Lung (tissue), 11 donors: ENCODE measurements at regions not wholly inside any gene's neighbourhood (a gene's known extent, or its start where the extent isn't known, plus 50 kb on each side); places are given as distances from the start of the nearest gene placed in this dataset.

Source experiments
- ATAC-seq: fragments of 200-7000 bp; cut with Tn5 transposase; one replicate; pipeline ENCODE4 v1.9.1; 2020; ENCODE audit warnings: moderate number of reproducible peaks; ENCODE audit not compliant: insufficient read depth, low FRiP score
- DNase-seq, 3 donors: peaks; one replicate each; pipeline ENCODE4 v3.0.0-alpha.2; 2013 to 2017
- H3K27ac ChIP-seq, 2 donors: one replicate each; pipeline ENCODE4 v1.5.1; 2013; ENCODE audit warnings: mild to moderate bottlenecking in 2 of 2, moderate library complexity in 2 of 2, control low read depth in 1 of 2, inconsistent platforms in 1 of 2, low read depth in 1 of 2, low read length in 1 of 2
- H3K27me3 ChIP-seq, 3 donors: one replicate each; pipeline ENCODE4 v1.5.1; 2013; ENCODE audit warnings: low read length in 2 of 3; ENCODE audit not compliant: control insufficient read depth in 3 of 3, insufficient read depth in 3 of 3
- H3K36me3 ChIP-seq, 4 donors: one replicate each; pipeline ENCODE4 v1.5.1; 2013; ENCODE audit warnings: low read length in 4 of 4, mild to moderate bottlenecking in 1 of 4, moderate library complexity in 1 of 4; ENCODE audit not compliant: control insufficient read depth in 4 of 4, insufficient read depth in 4 of 4
- H3K4me1 ChIP-seq, 5 donors: one replicate each; pipeline ENCODE4 v1.5.1; 2013; ENCODE audit warnings: low read length in 5 of 5, mild to moderate bottlenecking in 2 of 5, moderate library complexity in 1 of 5; ENCODE audit not compliant: control insufficient read depth in 5 of 5, insufficient read depth in 5 of 5
- H3K4me3 ChIP-seq: one replicate; pipeline ENCODE4 v1.5.1; 2013; ENCODE audit warnings: mild to moderate bottlenecking, control low read depth, moderate library complexity
- H3K9ac ChIP-seq, 2 donors: one replicate each; pipeline ENCODE4 v1.5.1; 2013; ENCODE audit warnings: low read length in 2 of 2, control low read depth in 1 of 2; ENCODE audit not compliant: insufficient read depth in 1 of 2
- H3K9me3 ChIP-seq, 4 donors: one replicate each; pipeline ENCODE4 v1.5.1; 2013; ENCODE audit warnings: low read length in 3 of 4, mild to moderate bottlenecking in 1 of 4, moderate library complexity in 1 of 4; ENCODE audit not compliant: control insufficient read depth in 4 of 4, insufficient read depth in 3 of 4
- CTCF ChIP-seq: IDR thresholded peaks from 2 replicates; pipeline ENCODE4 v1.5.1; 2012; ENCODE audit warnings: mild to moderate bottlenecking; ENCODE audit errors: control extremely low read depth, extremely low read depth
- WGBS, 2 donors: extraction: QIAGEN DNeasy Blood & Tissue Kit; methylation state at CpG; one replicate each; pipeline ENCODE4 v1.1.7; 2013; 5-methylcytosine and 5-hydroxymethylcytosine counted together
- donor health status: control.
- donor health status: control.
- donor health status: Bipolar disorder and iron deficiency.
- donor health status: healthy.
- donor health status: DM: yes; HTN: yes; CAD: no.

- Histone ChIP-seq H3K9ac (no peak overlapping the region), H3K9me3 (no peaks in the 10 kb centered on the region), H3K27me3 (no peaks in the 10 kb centered on the region), H3K4me3 (no peak overlapping the region), H3K4me1 (no peaks in the 10 kb centered on the region), H3K36me3 (no peaks in the 10 kb centered on the region), H3K27ac (no peak overlapping the region)
- no peak for TF ChIP-seq CTCF
- DNase-seq = no peak
- ATAC-seq = no peak
- WGBS, 2 donors = 65 to 86% methylated on average over 4 of the region's 4 CpGs
These were observed 90.1 kb upstream of the DAAM1 start for GRCh38 chr14:59098377-59098776.

- ATAC-seq (no peak), DNase-seq (no peak)
- Histone ChIP-seq H3K27ac (no peak overlapping the region), H3K27me3 (no peaks in the 10 kb centered on the region), H3K36me3 (no peaks in the 10 kb centered on the region), H3K4me1 (no peaks in the 10 kb centered on the region), H3K9me3 (no peaks in the 10 kb centered on the region), H3K4me3 (no peak overlapping the region), H3K9ac (no peak overlapping the region)
- no peak for TF ChIP-seq CTCF
- 73 to 90% methylated on average over 4 of the region's 4 CpGs for WGBS, 2 donors
These were observed 88.3 kb upstream of the DAAM1 start for GRCh38 chr14:59100205-59100604.

GRCh38 chr14:59101476-59101875 is 87.0 kb upstream of the DAAM1 start:
- ATAC-seq = no peak
- no peak for DNase-seq
- TF ChIP-seq CTCF = no peak
- no peaks in the 10 kb centered on the region for H3K9me3 ChIP-seq
- no peaks in the 10 kb centered on the region for H3K27me3 ChIP-seq
- H3K9ac ChIP-seq = no peak overlapping the region
- no peaks in the 10 kb centered on the region for H3K36me3 ChIP-seq
- no peak overlapping the region for H3K27ac ChIP-seq
- H3K4me3 ChIP-seq = no peak overlapping the region
- H3K4me1 ChIP-seq = no peaks in the 10 kb centered on the region

- no peak for TF ChIP-seq CTCF
- H3K4me3 ChIP-seq = no peak overlapping the region
- DNase-seq (no peak), ATAC-seq (no peak)
- H3K9me3 ChIP-seq = peaks cover 0 to 5% (median 0%) of the 10 kb centered on the region in 4 donors
- H3K27me3 ChIP-seq = no peaks in the 10 kb centered on the region
- no peaks in the 10 kb centered on the region for H3K36me3 ChIP-seq
- 95 to 98% methylated on average over 2 of the region's 2 CpGs for WGBS, 2 donors
- no peaks in the 10 kb centered on the region for H3K4me1 ChIP-seq
- no peak overlapping the region for H3K27ac ChIP-seq
- no peak overlapping the region for H3K9ac ChIP-seq
These were observed 85.1 kb upstream of the DAAM1 start for GRCh38 chr14:59103396-59103795.
